HepG2 (cell line): ENCODE measurements at regions not wholly inside any gene's neighbourhood (a gene's known extent, or its start where the extent isn't known, plus 50 kb on each side); places are given as distances from the start of the nearest gene placed in this dataset.

Source experiments
- ATAC-seq: fragments of 200-7000 bp; cut with Tn5 transposase; 3 replicates; pipeline ENCODE4 v1.9.1; 2020; ENCODE audit warnings: mild to moderate bottlenecking, moderate library complexity
- BruUV-seq: library from RNA; stranded (reverse); fragments of 400-500 nt; replicated peaks from 2 replicates; lab custom pipeline; 2021; lab: Mats Ljungman, UMichigan
- CTCF ChIA-PET: fragments of 300-600 bp; formaldehyde crosslinking; extraction: SDS; loops from one replicate; lab custom pipeline; 2021; ENCODE audit warnings: low total read pairs, inconsistent platforms, low intra/inter-chr PET ratio; lab: Yijun Ruan, JAX
- POLR2A ChIA-PET: fragments of 350-600 bp; sonication (Branson Sonifier 250); formaldehyde crosslinking; loops from one replicate; lab custom pipeline; 2020; ENCODE audit warnings: antibody characterized with exemption, inconsistent platforms; lab: Yijun Ruan, JAX
- DNase-seq: peaks from one replicate; pipeline ENCODE4 v3.0.0-alpha.2; 2015; ENCODE audit warnings: low spot score
- FAIRE-seq: peaks from 3 replicates; lab custom pipeline; 2011; peaks lifted over from hg19 to GRCh38; lab: Jason Lieb, UNC
- H2AFZ ChIP-seq: one replicate; pipeline ENCODE4 v1.6.1; 2011; ENCODE audit warnings: low read length, inconsistent platforms
- H3K27ac ChIP-seq: fragments of 300-600 bp; 3 replicates; pipeline ENCODE4 v1.8.0; 2011; ENCODE audit warnings: mixed run types, mild to moderate bottlenecking, mixed read lengths, low read length, inconsistent platforms; ENCODE audit not compliant: insufficient read depth; ENCODE audit errors: extremely low read length
- H3K27me3 ChIP-seq, 2 experiments: fragments of 200-600 bp in 1 of 2; 2 replicates in 1 of 2; 3 replicates in 1 of 2; pipeline versions ENCODE4 v1.6.0 to v1.8.0; 2011; ENCODE audit warnings: low read length in 2 of 2, mild to moderate bottlenecking in 2 of 2, moderate library complexity in 2 of 2, inconsistent platforms in 1 of 2; ENCODE audit not compliant: insufficient read depth in 2 of 2, control insufficient read depth in 1 of 2
- H3K36me3 ChIP-seq, 2 experiments: fragments of 200-600 bp in 1 of 2; replicated peaks in 1 of 2; 2 replicates in 1 of 2; 3 replicates in 1 of 2; pipeline versions ENCODE4 v1.5.1 to v1.8.0; 2011; ENCODE audit warnings: low read length in 2 of 2, inconsistent platforms in 1 of 2; ENCODE audit not compliant: insufficient read depth in 2 of 2, control insufficient read depth in 1 of 2
- H3K4me1 ChIP-seq: 2 replicates; pipeline ENCODE4 v1.5.1; 2012; ENCODE audit warnings: low read length, inconsistent platforms; ENCODE audit not compliant: insufficient read depth
- H3K4me2 ChIP-seq: 2 replicates; pipeline ENCODE4 v1.6.0; 2011; ENCODE audit warnings: low read depth, low read length, inconsistent platforms
- H3K4me3 ChIP-seq, 3 experiments: fragments of 200-600 bp in 1 of 3; sonication (generic), shearing (Covaris generic) in 1 of 3; replicated peaks in 1 of 3; 2 replicates each; pipeline ENCODE4 v1.5.1; 2011 to 2016; ENCODE audit warnings: low read length in 3 of 3, inconsistent platforms in 2 of 3, low read depth in 2 of 3, mild to moderate bottlenecking in 2 of 3, control low read depth in 1 of 3, mixed read lengths in 1 of 3; ENCODE audit not compliant: insufficient read depth in 1 of 3
- H3K79me2 ChIP-seq: one replicate; pipeline ENCODE4 v1.6.1; 2011; ENCODE audit warnings: low read length, inconsistent platforms; ENCODE audit not compliant: insufficient read depth
- H3K9ac ChIP-seq: 2 replicates; pipeline ENCODE4 v1.6.0; 2011; ENCODE audit warnings: mild to moderate bottlenecking, low read depth, low read length, inconsistent platforms; ENCODE audit not compliant: insufficient read depth
- H3K9me3 ChIP-seq: 2 replicates; pipeline ENCODE4 v1.5.1; 2012; ENCODE audit warnings: mild to moderate bottlenecking, low read length
- H4K20me1 ChIP-seq: 2 replicates; pipeline ENCODE4 v1.6.0; 2011; ENCODE audit warnings: inconsistent platforms, mild to moderate bottlenecking, low read length, moderate library complexity; ENCODE audit not compliant: insufficient read depth
- GATA4 ChIP-seq: sonication (generic); IDR thresholded peaks from 2 replicates; pipeline ENCODE4 v1.6.1; 2016; ENCODE audit warnings: antibody characterized with exemption, low read depth, borderline replicate concordance
- MXD3 ChIP-seq: IDR thresholded peaks from 2 replicates; pipeline ENCODE4 v1.6.1; 2016; ENCODE audit warnings: mild to moderate bottlenecking, missing biosample characterization, missing genetic modification reagents
- MYPOP ChIP-seq: sonication (generic); formaldehyde crosslinking; IDR thresholded peaks from 2 replicates; pipeline ENCODE4 v1.8.1; 2023; ENCODE audit warnings: mild to moderate bottlenecking, moderate library complexity, missing genetic modification reagents
- SMARCC2 ChIP-seq: fragments of 450-650 bp; IDR thresholded peaks from 2 replicates; pipeline ENCODE4 v1.6.1; 2017; ENCODE audit warnings: antibody characterized with exemption, mild to moderate bottlenecking
- SP2 ChIP-seq: sonication (generic); formaldehyde crosslinking; IDR thresholded peaks from 2 replicates; pipeline ENCODE4 v1.5.1; 2020; ENCODE audit warnings: mild to moderate bottlenecking, missing genetic modification reagents
- ZNF562 ChIP-seq: sonication (generic); formaldehyde crosslinking; IDR thresholded peaks from 2 replicates; pipeline ENCODE4 v1.8.0; 2022; ENCODE audit warnings: missing genetic modification reagents, borderline replicate concordance
- ZNF572 ChIP-seq: sonication (generic); formaldehyde crosslinking; IDR thresholded peaks from 2 replicates; pipeline ENCODE4 v1.5.1; 2020; ENCODE audit warnings: mild to moderate bottlenecking, missing genetic modification reagents
- ZNF576 ChIP-seq: sonication (generic); formaldehyde crosslinking; IDR thresholded peaks from 2 replicates; pipeline ENCODE4 v1.4.0; 2020; ENCODE audit warnings: mild to moderate bottlenecking, missing genetic modification reagents
- ZNF780A ChIP-seq: sonication (generic); formaldehyde crosslinking; IDR thresholded peaks from 2 replicates; pipeline ENCODE4 v1.8.0; 2022; ENCODE audit warnings: mild to moderate bottlenecking, missing genetic modification reagents, moderate library complexity
- WGBS: methylation state at CpG from one replicate; pipeline ENCODE4 v1.1.6; 2017; ENCODE audit warnings: low lambda C conversion rate; 5-methylcytosine and 5-hydroxymethylcytosine counted together
- in situ Hi-C: cut with HindIII; loops from 2 replicates; pipeline ENCODE4 v1.10.0; 2017; ENCODE audit warnings: low pct_unique_long_range_greater_than_20kb; ENCODE audit not compliant: extremely low pct_ligation_motif_present
- intact Hi-C: fragments of 100-400 bp; cut with micrococcal nuclease; formaldehyde crosslinking; loops from one replicate; pipeline ENCODE4 v1.10.0; 2022; ENCODE audit not compliant: unreplicated experiment

GRCh38 chr16:64174327-64174726, 947.5 kb downstream of the CDH11 start:
- intact Hi-C loops = no loop called here

GRCh38 chr16:64172652-64173051, 949.2 kb downstream of the CDH11 start:
- H3K4me1 ChIP-seq = 0 out of 2 replicates have a peak, but pooled peaks cover 6% of the 10 kb centered on the region
- no peak for TF ChIP-seq ZNF562 (CRISPR knock-in tag)
- no peak for TF ChIP-seq SMARCC2
- TF ChIP-seq ZNF576 = no peak
- no peak for TF ChIP-seq GATA4
- TF ChIP-seq MYPOP (CRISPR knock-in tag) = no peak
- TF ChIP-seq SP2 (CRISPR knock-in tag) = no peak
- in situ Hi-C loops (no loop called here), intact Hi-C loops (no loop called here)
- BruUV-seq = no TSS peak
- H3K9ac ChIP-seq = no peak overlapping the region
- no peak overlapping the region for H3K4me2 ChIP-seq
- no peaks in the 10 kb centered on the region for H4K20me1 ChIP-seq
- ChIA-PET POLR2A (no interaction called here), CTCF (no interaction called here)
- FAIRE-seq (no peak), DNase-seq (no peak), ATAC-seq (no peak)
- H3K9me3 ChIP-seq = peaks cover 15% of the 10 kb centered on the region; the same call in 1 of the 2 replicates
- H3K79me2 ChIP-seq = no peaks in the 10 kb centered on the region
- no peak overlapping the region for H2AFZ ChIP-seq
- no peak overlapping the region for H3K4me3 ChIP-seq
- H3K36me3 ChIP-seq = no peaks in the 10 kb centered on the region
- H3K27ac ChIP-seq = no peak overlapping the region
- WGBS = 2% methylated on average over 3 of the region's 3 CpGs
- 0 out of 5 replicates have a peak, but pooled peaks cover 0 to 8% of the 10 kb centered on the region in 2 experiments for H3K27me3 ChIP-seq

More at GRCh38 chr16:64174327-64174726, 947.5 kb downstream of the CDH11 start:
- WGBS = 0% methylated on average over 2 of the region's 2 CpGs
- no peak overlapping the region for H3K27ac ChIP-seq
- no peak for DNase-seq
- H3K36me3 ChIP-seq = no peaks in the 10 kb centered on the region
- BruUV-seq = no TSS peak
- no peak overlapping the region for H3K9ac ChIP-seq
- H3K4me2 ChIP-seq = no peak overlapping the region
- no peaks in the 10 kb centered on the region for H3K4me1 ChIP-seq
- POLR2A ChIA-PET = no interaction called here
- H3K9me3 ChIP-seq = peaks cover 31% of the 10 kb centered on the region
- no peak for FAIRE-seq
- ATAC-seq = no peak
- no peak for TF ChIP-seq MXD3
- TF ChIP-seq ZNF572 (CRISPR knock-in tag) = no peak
- no peak for TF ChIP-seq ZNF780A (CRISPR knock-in tag)
- no peaks in the 10 kb centered on the region for H3K27me3 ChIP-seq
- H3K4me3 ChIP-seq = no peak overlapping the region
- CTCF ChIA-PET = no interaction called here
- H2AFZ ChIP-seq = no peak overlapping the region
- no peaks in the 10 kb centered on the region for H3K79me2 ChIP-seq
- in situ Hi-C loops = no loop called here
- no peaks in the 10 kb centered on the region for H4K20me1 ChIP-seq
